ENCODE measurements at regions not wholly inside any gene's neighbourhood (a gene's known extent, or its start where the extent isn't known, plus 50 kb on each side); places are given as distances from the start of the nearest gene placed in this dataset.

- no peak for TF ChIP-seq PBX3 (IDR thresholded peaks at IDR 0.05; ENCODE audit: insufficient replicate concordance, low read depth, low read length)
- no peak for TF ChIP-seq SMAD1 (IDR thresholded peaks at IDR 0.05; ENCODE audit: low read depth, partially characterized antibody)
- no peak for TF ChIP-seq NFXL1 (IDR thresholded peaks at IDR 0.05; ENCODE audit: borderline replicate concordance)
- no peak for TF ChIP-seq MYC (IDR thresholded peaks at IDR 0.05; ENCODE audit: insufficient read depth, insufficient read length, insufficient replicate concordance, low read length, severe bottlenecking)
Measured at GRCh38 chr3:88589138-88589537, 439.4 kb downstream of the C3orf38 start (continued).

GRCh38 chr3:88595026-88595425 is 445.3 kb downstream of the C3orf38 start:
- in situ Hi-C loops (cut with MboI) (no loop called here), intact Hi-C loops (cut with micrococcal nuclease; ENCODE audit: unreplicated experiment) (no loop called here)
- H3K9me3 ChIP-seq (replicated peaks; ENCODE audit: control insufficient read depth, insufficient read depth, low read length): no peaks in the 10 kb centered on the region
- no peak for TF ChIP-seq CHD1 (IDR thresholded peaks at IDR 0.05; ENCODE audit: low read depth, low read length)
- TF ChIP-seq ZNF207 (IDR thresholded peaks at IDR 0.05; ENCODE audit: borderline replicate concordance): no peak
- TF ChIP-seq ZNF687 (IDR thresholded peaks at IDR 0.05): no peak
- TF ChIP-seq MEF2B (IDR thresholded peaks at IDR 0.05; ENCODE audit: partially characterized antibody, poor library complexity, severe bottlenecking): no peak
- no peak for TF ChIP-seq MLLT1 (IDR thresholded peaks at IDR 0.05)
- TF ChIP-seq ASH2L (IDR thresholded peaks at IDR 0.05; ENCODE audit: borderline replicate concordance, low read depth): no peak
- H3K4me2 ChIP-seq (ENCODE audit: control insufficient read depth, insufficient read depth): no peak overlapping the region
- 0% methylated on average over 1 of the region's 1 CpG for WGBS (ENCODE audit: insufficient coverage, insufficient replicate concordance, low lambda C conversion rate, missing lambda C conversion rate)
- ChIA-PET CTCF (no interaction called here), POLR2A (no interaction called here), RAD21 (ENCODE audit: unreplicated experiment) (no interaction called here), SMC1A (ENCODE audit: uncharacterized antibody, unreplicated experiment) (no interaction called here)
- BruUV-seq (replicated peaks): no TSS peak
- H3K36me3 ChIP-seq (ENCODE audit: control insufficient read depth in 2 of 2, insufficient read depth in 2 of 2, low read length in 1 of 2): no peaks in the 10 kb centered on the region
- no peaks in the 10 kb centered on the region for H3K27me3 ChIP-seq (replicated peaks in 1 of 2; ENCODE audit: control insufficient read depth in 2 of 2, insufficient read depth in 2 of 2, low read length in 1 of 2)
- ATAC-seq (no peak), DNase-seq (ENCODE audit: low read depth, low spot score) (no peak), FAIRE-seq (no peak)
- no peak overlapping the region for H3K27ac ChIP-seq (ENCODE audit: control insufficient read depth, insufficient read depth)
- no peak overlapping the region for H2AFZ ChIP-seq (ENCODE audit: control insufficient read depth, low read depth, low read length)
- no peaks in the 10 kb centered on the region for H3K4me1 ChIP-seq (ENCODE audit: control insufficient read depth, insufficient read depth, low read length)
- no peak overlapping the region for H3K4me3 ChIP-seq
- no peaks in the 10 kb centered on the region for H3K79me2 ChIP-seq (ENCODE audit: control insufficient read depth, insufficient read depth, low read length)
- no peak overlapping the region for H3K9ac ChIP-seq (ENCODE audit: control insufficient read depth, insufficient read depth, low read length)
- no peaks in the 10 kb centered on the region for H4K20me1 ChIP-seq (ENCODE audit: control insufficient read depth, insufficient read depth)

All from GM12878 (cell line).